ENCODE measurements at regions not wholly inside any gene's neighbourhood (a gene's known extent, or its start where the extent isn't known, plus 50 kb on each side); places are given as distances from the start of the nearest gene placed in this dataset.
"Not testable (repeated sequence)": the region's sequence is repeated elsewhere in the genome, so short reads cannot be mapped to it uniquely, and the experiment has no call there.

DNA sequence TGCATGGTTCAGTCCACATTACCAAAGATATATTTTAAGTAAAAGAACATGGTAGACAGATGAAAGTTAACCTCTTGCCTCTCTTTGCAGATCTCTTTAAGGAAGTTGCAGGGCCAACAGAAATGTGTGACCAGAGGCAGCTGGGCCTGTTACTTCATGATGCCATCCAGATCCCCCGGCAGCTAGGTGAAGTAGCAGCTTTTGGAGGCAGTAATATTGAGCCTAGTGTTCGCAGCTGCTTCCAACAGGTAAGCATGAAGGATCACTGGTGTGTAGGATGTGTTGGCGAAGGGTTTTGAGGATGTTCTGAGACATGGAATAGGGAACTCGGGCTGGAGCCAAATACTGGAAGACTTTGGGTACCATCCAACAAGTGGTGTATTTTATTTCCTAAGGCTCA is 508.6 kb downstream of the UTRN start:
- H3K4me2 ChIP-seq (ENCODE audit: insufficient read depth, insufficient read length, low read length) = no peak overlapping the region
- no peaks in the 10 kb centered on the region for H3K23me2 ChIP-seq (ENCODE audit: insufficient read length, low read depth, low read length, poor library complexity, severe bottlenecking)
- no peak overlapping the region for H3K14ac ChIP-seq (ENCODE audit: insufficient read depth, low read length)
- WGBS (ENCODE audit: extremely low coverage, insufficient read length, low lambda C conversion rate) = no CpG with 5 or more reads among the region's 4 CpGs
- H3K9ac ChIP-seq (ENCODE audit: extremely low read depth, insufficient read length, low read length) = no peak overlapping the region
- H3T11ph ChIP-seq (ENCODE audit: low read length) = no peak overlapping the region
- no peak overlapping the region for H3K18ac ChIP-seq (ENCODE audit: insufficient read length, low read depth, low read length)
- H3K56ac ChIP-seq (ENCODE audit: insufficient read length, low read depth, low read length) = no peak overlapping the region
- H4K5ac ChIP-seq (ENCODE audit: insufficient read length, low read depth, low read length) = no peak overlapping the region
- Mint-ChIP-seq H3K4me1 (no peaks in the 10 kb centered on the region), H3K27ac (peak overlapping the region in 1 of 3 experiments; percentile 8; a peak in 1 of 7 replicates), H3K27me3 (ENCODE audit: low read depth) (no peaks in the 10 kb centered on the region), H3K4me3 (no peak overlapping the region), H3K36me3 (ENCODE audit: insufficient read depth in 1 of 3, low read depth in 3 of 3) (peaks cover 19 to 50% (median 46%) of the 10 kb centered on the region in 3 experiments), H3K9me3 (peaks cover 3 to 14% of the 10 kb centered on the region in 2 experiments; a peak in 3 of 5 replicates)
- H2AK5ac ChIP-seq (ENCODE audit: insufficient read length, low read length) = no peak overlapping the region
- no peaks in the 10 kb centered on the region for H3K27me3 ChIP-seq (ENCODE audit: insufficient read depth, low read length)
- no peak overlapping the region for H2BK12ac ChIP-seq (ENCODE audit: insufficient read length, low read depth, low read length)
- no peak overlapping the region for H3K4ac ChIP-seq (ENCODE audit: low read depth, low read length)
- DNase-seq = no peak
- H2BK15ac ChIP-seq (ENCODE audit: low read depth, low read length) = no peak overlapping the region
- no peaks in the 10 kb centered on the region for H3K9me3 ChIP-seq (ENCODE audit: control insufficient read depth, low read depth, low read length)
- no peaks in the 10 kb centered on the region for H4K20me1 ChIP-seq (ENCODE audit: control insufficient read depth, insufficient read depth, insufficient read length)
- H3K27ac ChIP-seq (ENCODE audit: insufficient read length, low read depth, low read length) = no peak overlapping the region
- no peaks in the 10 kb centered on the region for H3K79me1 ChIP-seq (ENCODE audit: insufficient read depth, low read depth, low read length, poor library complexity, severe bottlenecking)
- H2AFZ ChIP-seq (ENCODE audit: low read length) = no peak overlapping the region
- H3K79me2 ChIP-seq (ENCODE audit: insufficient read depth, low read length) = no peaks in the 10 kb centered on the region
- no peak overlapping the region for H2BK5ac ChIP-seq (ENCODE audit: insufficient read length, low read length)
- no peak overlapping the region for H3K23ac ChIP-seq (ENCODE audit: insufficient read length, low read depth, low read length)
- H2BK120ac ChIP-seq (ENCODE audit: low read depth, low read length, poor library complexity, severe bottlenecking) = no peak overlapping the region
- H3K4me1 ChIP-seq (ENCODE audit: insufficient read depth, low read length) = no peaks in the 10 kb centered on the region
- H4K91ac ChIP-seq (ENCODE audit: insufficient read length, low read depth, low read length) = no peak overlapping the region
- TF ChIP-seq, protein P1, sequence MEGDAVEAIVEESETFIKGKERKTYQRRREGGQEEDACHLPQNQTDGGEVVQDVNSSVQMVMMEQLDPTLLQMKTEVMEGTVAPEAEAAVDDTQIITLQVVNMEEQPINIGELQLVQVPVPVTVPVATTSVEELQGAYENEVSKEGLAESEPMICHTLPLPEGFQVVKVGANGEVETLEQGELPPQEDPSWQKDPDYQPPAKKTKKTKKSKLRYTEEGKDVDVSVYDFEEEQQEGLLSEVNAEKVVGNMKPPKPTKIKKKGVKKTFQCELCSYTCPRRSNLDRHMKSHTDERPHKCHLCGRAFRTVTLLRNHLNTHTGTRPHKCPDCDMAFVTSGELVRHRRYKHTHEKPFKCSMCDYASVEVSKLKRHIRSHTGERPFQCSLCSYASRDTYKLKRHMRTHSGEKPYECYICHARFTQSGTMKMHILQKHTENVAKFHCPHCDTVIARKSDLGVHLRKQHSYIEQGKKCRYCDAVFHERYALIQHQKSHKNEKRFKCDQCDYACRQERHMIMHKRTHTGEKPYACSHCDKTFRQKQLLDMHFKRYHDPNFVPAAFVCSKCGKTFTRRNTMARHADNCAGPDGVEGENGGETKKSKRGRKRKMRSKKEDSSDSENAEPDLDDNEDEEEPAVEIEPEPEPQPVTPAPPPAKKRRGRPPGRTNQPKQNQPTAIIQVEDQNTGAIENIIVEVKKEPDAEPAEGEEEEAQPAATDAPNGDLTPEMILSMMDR (conservative IDR thresholded peaks at IDR 0.05) = no peak
- H4K8ac ChIP-seq (replicated peaks; ENCODE audit: insufficient read length, low read depth, low read length) = no peak overlapping the region
- no peak overlapping the region for H2BK20ac ChIP-seq (ENCODE audit: low read depth, low read length, poor library complexity, severe bottlenecking)

DNA sequence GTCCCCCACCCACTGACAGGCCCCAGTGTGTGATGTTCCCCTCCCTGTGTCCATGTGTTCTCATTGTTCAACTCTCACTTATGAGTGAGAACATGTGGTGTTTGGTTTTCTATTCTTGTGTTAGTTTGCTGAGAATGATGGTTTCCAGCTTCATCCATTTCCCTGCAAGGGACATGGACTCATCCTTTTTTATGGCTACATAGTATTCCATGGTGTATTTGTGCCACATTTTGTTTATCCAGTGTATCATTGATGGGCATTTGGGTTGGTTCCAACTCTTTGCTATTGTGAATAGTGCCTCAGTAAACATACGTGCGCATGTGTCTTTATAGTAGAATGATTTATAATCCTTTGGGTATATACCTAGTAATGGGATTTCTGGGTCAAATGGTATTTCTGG is 509.9 kb downstream of the UTRN start:
- not testable (repeated sequence) for H2BK5ac ChIP-seq (ENCODE audit: insufficient read length, low read length); H3K18ac ChIP-seq (ENCODE audit: insufficient read length, low read depth, low read length); H3K27me3 Mint-ChIP-seq (ENCODE audit: low read depth); H4K20me1 ChIP-seq (ENCODE audit: control insufficient read depth, insufficient read depth, insufficient read length); H3K56ac ChIP-seq (ENCODE audit: insufficient read length, low read depth, low read length); H3K79me2 ChIP-seq (ENCODE audit: insufficient read depth, low read length); H3K27me3 ChIP-seq (ENCODE audit: insufficient read depth, low read length); H3K23ac ChIP-seq (ENCODE audit: insufficient read length, low read depth, low read length); H2BK12ac ChIP-seq (ENCODE audit: insufficient read length, low read depth, low read length); H3T11ph ChIP-seq (ENCODE audit: low read length); H3K27ac ChIP-seq (ENCODE audit: insufficient read length, low read depth, low read length); H3K9ac ChIP-seq (ENCODE audit: extremely low read depth, insufficient read length, low read length); H3K4ac ChIP-seq (ENCODE audit: low read depth, low read length); H2BK120ac ChIP-seq (ENCODE audit: low read depth, low read length, poor library complexity, severe bottlenecking); H2AFZ ChIP-seq (ENCODE audit: low read length); DNase-seq; H3K4me2 ChIP-seq (ENCODE audit: insufficient read depth, insufficient read length, low read length); H2BK15ac ChIP-seq (ENCODE audit: low read depth, low read length); H3K79me1 ChIP-seq (ENCODE audit: insufficient read depth, low read depth, low read length, poor library complexity, severe bottlenecking); H3K14ac ChIP-seq (ENCODE audit: insufficient read depth, low read length); H4K5ac ChIP-seq (ENCODE audit: insufficient read length, low read depth, low read length); H2AK5ac ChIP-seq (ENCODE audit: insufficient read length, low read length); H3K4me3 Mint-ChIP-seq; H3K4me1 ChIP-seq (ENCODE audit: insufficient read depth, low read length); H3K9me3 ChIP-seq (ENCODE audit: control insufficient read depth, low read depth, low read length); H4K8ac ChIP-seq (replicated peaks; ENCODE audit: insufficient read length, low read depth, low read length); H3K4me1 Mint-ChIP-seq; H4K91ac ChIP-seq (ENCODE audit: insufficient read length, low read depth, low read length); H2BK20ac ChIP-seq (ENCODE audit: low read depth, low read length, poor library complexity, severe bottlenecking); H3K27ac Mint-ChIP-seq; H3K23me2 ChIP-seq (ENCODE audit: insufficient read length, low read depth, low read length, poor library complexity, severe bottlenecking)
- H3K36me3 Mint-ChIP-seq (ENCODE audit: insufficient read depth in 1 of 3, low read depth in 3 of 3) = peaks cover 19 to 54% (median 46%) of the 10 kb centered on the region in 3 experiments
- WGBS (ENCODE audit: extremely low coverage, insufficient read length, low lambda C conversion rate) = no CpG with 5 or more reads among the region's 2 CpGs
- H3K9me3 Mint-ChIP-seq = peaks cover 3 to 14% of the 10 kb centered on the region in 2 experiments; a peak in 3 of 5 replicates

All from H9 (cell line).